ENCODE measurements at regions not wholly inside any gene's neighbourhood (a gene's known extent, or its start where the extent isn't known, plus 50 kb on each side); places are given as distances from the start of the nearest gene placed in this dataset.
"Not testable (repeated sequence)": the region's sequence is repeated elsewhere in the genome, so short reads cannot be mapped to it uniquely, and the experiment has no call there.

GRCh38 chr3:59254976-59255375, 205.2 kb upstream of the CFAP20DC start:
- no peak for DNase-seq (ENCODE audit: low read depth)

- DNase-seq (ENCODE audit: low read depth) = no peak
Observed at GRCh38 chr3:59254433-59254832, 204.6 kb upstream of the CFAP20DC start.

GRCh38 chr3:59253523-59253922, 203.7 kb upstream of the CFAP20DC start:
- DNase-seq (ENCODE audit: low read depth) = no peak

GRCh38 chr3:59251869-59252268, 202.0 kb upstream of the CFAP20DC start:
- DNase-seq (ENCODE audit: low read depth) = no peak

GRCh38 chr3:59250600-59250999, 200.8 kb upstream of the CFAP20DC start:
- DNase-seq (ENCODE audit: low read depth) = no peak

GRCh38 chr3:59249698-59250361, 200.0 kb upstream of the CFAP20DC start:
- DNase-seq (ENCODE audit: low read depth) = no peak

- no peak for DNase-seq (ENCODE audit: low read depth)
Observed at GRCh38 chr3:59249004-59249403, 199.2 kb upstream of the CFAP20DC start.

- no peak for DNase-seq (ENCODE audit: low read depth)
Observed at GRCh38 chr3:59247402-59247841, 197.6 kb upstream of the CFAP20DC start.

GRCh38 chr3:59246719-59247401, 197.0 kb upstream of the CFAP20DC start:
- DNase-seq (ENCODE audit: low read depth) = no peak

- no peak for DNase-seq (ENCODE audit: low read depth)
Observed at GRCh38 chr3:59245859-59246501, 196.2 kb upstream of the CFAP20DC start.

GRCh38 chr3:59245300-59245858, 195.6 kb upstream of the CFAP20DC start:
- DNase-seq (ENCODE audit: low read depth) = no peak

GRCh38 chr3:59244343-59244742, 194.5 kb upstream of the CFAP20DC start:
- DNase-seq (ENCODE audit: low read depth) = no peak

- DNase-seq (ENCODE audit: low read depth) = no peak
Observed at GRCh38 chr3:59243476-59243875, 193.7 kb upstream of the CFAP20DC start.

- no peak for DNase-seq (ENCODE audit: low read depth)
Observed at GRCh38 chr3:59240666-59241255, 190.9 kb upstream of the CFAP20DC start.

GRCh38 chr3:59237121-59237520, 187.3 kb upstream of the CFAP20DC start:
- no peak for DNase-seq (ENCODE audit: low read depth)

GRCh38 chr3:59235634-59236012, 185.8 kb upstream of the CFAP20DC start:
- no peak for DNase-seq (ENCODE audit: low read depth)

- DNase-seq (ENCODE audit: low read depth) = no peak
Observed at GRCh38 chr3:59234884-59235633, 185.2 kb upstream of the CFAP20DC start.

GRCh38 chr3:59230379-59230778, 180.6 kb upstream of the CFAP20DC start:
- DNase-seq (ENCODE audit: low read depth) = not testable (repeated sequence)

GRCh38 chr3:59213860-59214259, 164.0 kb upstream of the CFAP20DC start:
- DNase-seq (ENCODE audit: low read depth) = no peak

- no peak for DNase-seq (ENCODE audit: low read depth)
Observed at GRCh38 chr3:59212128-59212779, 162.4 kb upstream of the CFAP20DC start.

GRCh38 chr3:59210260-59210659, 160.4 kb upstream of the CFAP20DC start:
- no peak for DNase-seq (ENCODE audit: low read depth)
